ENCODE measurements at regions not wholly inside any gene's neighbourhood (a gene's known extent, or its start where the extent isn't known, plus 50 kb on each side); places are given as distances from the start of the nearest gene placed in this dataset.

DNA sequence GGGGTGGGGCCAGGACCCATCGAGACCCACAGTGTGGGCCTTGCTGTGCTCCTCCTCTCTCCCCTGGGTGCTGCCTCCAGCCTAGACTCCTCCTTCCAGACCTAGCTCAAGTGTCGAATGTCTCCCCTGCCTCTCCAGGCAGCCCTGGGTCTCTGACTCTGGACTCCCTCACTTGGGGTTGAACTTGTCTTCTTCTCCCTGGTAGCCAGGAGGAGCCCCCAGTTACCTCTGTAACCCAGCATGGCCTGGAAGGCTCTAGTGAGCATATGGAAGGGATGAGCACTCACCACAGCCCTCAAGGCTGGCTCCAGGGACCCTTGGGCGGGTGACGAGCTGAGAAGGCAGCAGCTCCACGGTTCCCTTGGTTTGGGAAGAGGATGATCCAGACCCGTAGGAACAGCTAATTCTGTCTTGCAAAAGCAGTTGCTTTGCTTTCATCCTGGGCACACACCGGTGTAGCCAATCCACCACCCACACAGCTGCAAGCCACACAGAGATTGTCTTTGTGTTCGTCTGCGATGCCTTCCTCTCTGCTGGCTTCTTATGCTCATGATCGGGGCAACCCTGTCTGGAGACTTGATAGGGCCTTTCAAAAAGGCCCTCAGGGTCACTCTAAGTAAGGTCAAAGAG lies 52.3 kb upstream of the ANTXRL start (continued):
- TF ChIP-seq ARID4B (CRISPR knock-in tag; IDR thresholded peaks at IDR 0.05) (no peak), ZNF274 (IDR thresholded peaks at IDR 0.05; ENCODE audit: borderline replicate concordance, low read depth, low read length) (no peak), SIX5 (IDR thresholded peaks at IDR 0.05; ENCODE audit: borderline replicate concordance in 1 of 2, insufficient read depth in 1 of 2, low read depth in 1 of 2, low read length in 2 of 2) (no peak)

DNA sequence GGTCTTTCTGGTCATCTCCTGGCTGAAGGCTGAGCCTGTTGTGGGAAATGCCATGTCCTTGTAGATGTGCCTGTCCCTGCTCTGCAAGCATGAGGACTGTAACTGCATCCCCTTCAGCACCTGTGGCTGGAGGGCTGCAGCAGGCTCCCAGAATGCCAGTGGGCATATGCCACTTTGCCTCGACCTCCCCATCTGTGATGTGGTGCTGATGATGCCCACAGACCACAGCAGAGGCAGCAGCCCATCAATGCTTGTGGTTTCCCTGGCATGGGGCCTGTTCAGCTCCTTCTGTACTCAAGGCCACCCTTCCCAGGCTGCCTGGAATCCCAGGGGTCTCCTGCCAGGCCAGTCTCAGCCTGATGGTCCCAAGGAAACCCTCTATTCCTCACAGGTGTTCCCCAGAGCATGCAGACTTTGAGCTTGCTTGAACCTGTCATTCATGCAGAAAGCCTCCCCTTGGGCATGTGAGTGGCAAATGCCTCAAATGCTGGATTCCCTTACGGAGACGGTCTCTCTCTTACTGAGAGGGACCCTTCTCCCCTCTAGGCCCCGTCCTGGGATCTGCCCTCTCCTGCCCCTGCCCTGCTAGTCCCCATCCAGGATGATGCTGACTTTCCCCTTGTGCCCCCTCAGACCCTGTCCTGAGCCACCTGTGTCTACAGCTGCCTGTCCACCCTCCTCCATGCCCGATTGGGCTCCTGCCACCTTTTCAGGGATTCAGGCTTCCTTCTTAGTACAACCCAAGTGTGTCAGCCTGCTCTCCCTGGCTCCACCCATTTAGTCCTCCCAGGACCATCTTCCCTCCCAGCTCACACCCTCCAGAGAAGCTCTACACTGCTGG lies 50.9 kb upstream of the ANTXRL start:
- DNase-seq (ENCODE audit: extremely low read depth in 1 of 4, low spot score in 3 of 4) (no peak), ATAC-seq (no peak), FAIRE-seq (no peak)
- Histone ChIP-seq H3K27ac (ENCODE audit: extremely low read depth, low read depth, low read length) (no peak overlapping the region), H3K9me1 (ENCODE audit: control insufficient read depth, insufficient read depth, low read length) (no peaks in the 10 kb centered on the region), H3K4me1 (replicated peaks in 1 of 2; ENCODE audit: control insufficient read depth in 2 of 2, insufficient read depth in 2 of 2, low read length in 2 of 2) (no peaks in the 10 kb centered on the region), H2AFZ (ENCODE audit: low read depth, low read length) (no peak overlapping the region), H3K4me2 (ENCODE audit: insufficient read depth, low read length) (no peak overlapping the region), H4K20me1 (replicated peaks; ENCODE audit: control insufficient read depth, insufficient read depth, low read length) (no peaks in the 10 kb centered on the region; the same call in 1 of the 2 replicates), H3K27me3 (ENCODE audit: control insufficient read depth in 2 of 2, insufficient read depth in 2 of 2, low read length in 2 of 2) (peaks cover 0 to 37% of the 10 kb centered on the region in 2 experiments; a peak in 3 of 5 replicates), H3K9me3 (replicated peaks; ENCODE audit: control insufficient read depth, insufficient read depth, low read depth, low read length) (no peaks in the 10 kb centered on the region), H3K79me2 (ENCODE audit: control insufficient read depth, insufficient read depth, low read length) (no peaks in the 10 kb centered on the region), H3K36me3 (ENCODE audit: control insufficient read depth, insufficient read depth, low read length) (no peaks in the 10 kb centered on the region), H3K9ac (ENCODE audit: insufficient read depth in 1 of 2, low read depth in 2 of 2, low read length in 2 of 2) (no peak overlapping the region), H3K4me3 (no peak overlapping the region)
- POLR2A ChIA-PET = interaction anchor here (0.5 to 1.1 kb wide), 2 partner anchors 11 to 321 kb away, joined by 3 read pairs; no protein-coding TSS in a partner anchor
- no TSS peak for BruUV-seq (replicated peaks)
- intact Hi-C loops (cut with micrococcal nuclease) = no loop called here
- CTCF ChIA-PET (ENCODE audit: low intra/inter-chr PET ratio) = no interaction called here
- in situ Hi-C loops (cut with MboI) = loop anchor here (25.0 kb wide), 1 partner anchor 999 kb away; no protein-coding TSS in a partner anchor
- 0% methylated on average over 5 of the region's 5 CpGs for WGBS (ENCODE audit: insufficient coverage, low coverage, missing lambda C conversion rate)
- TF ChIP-seq ZNF696 (CRISPR knock-in tag; conservative IDR thresholded peaks at IDR 0.05) (no peak), SPI1 (IDR thresholded peaks at IDR 0.05; ENCODE audit: borderline replicate concordance, low read depth, low read length) (no peak), SMARCA4 (IDR thresholded peaks at IDR 0.05) (no peak), ZFP91 (CRISPR knock-in tag; IDR thresholded peaks at IDR 0.05) (no peak)
- TF ChIP-seq, protein P1, sequence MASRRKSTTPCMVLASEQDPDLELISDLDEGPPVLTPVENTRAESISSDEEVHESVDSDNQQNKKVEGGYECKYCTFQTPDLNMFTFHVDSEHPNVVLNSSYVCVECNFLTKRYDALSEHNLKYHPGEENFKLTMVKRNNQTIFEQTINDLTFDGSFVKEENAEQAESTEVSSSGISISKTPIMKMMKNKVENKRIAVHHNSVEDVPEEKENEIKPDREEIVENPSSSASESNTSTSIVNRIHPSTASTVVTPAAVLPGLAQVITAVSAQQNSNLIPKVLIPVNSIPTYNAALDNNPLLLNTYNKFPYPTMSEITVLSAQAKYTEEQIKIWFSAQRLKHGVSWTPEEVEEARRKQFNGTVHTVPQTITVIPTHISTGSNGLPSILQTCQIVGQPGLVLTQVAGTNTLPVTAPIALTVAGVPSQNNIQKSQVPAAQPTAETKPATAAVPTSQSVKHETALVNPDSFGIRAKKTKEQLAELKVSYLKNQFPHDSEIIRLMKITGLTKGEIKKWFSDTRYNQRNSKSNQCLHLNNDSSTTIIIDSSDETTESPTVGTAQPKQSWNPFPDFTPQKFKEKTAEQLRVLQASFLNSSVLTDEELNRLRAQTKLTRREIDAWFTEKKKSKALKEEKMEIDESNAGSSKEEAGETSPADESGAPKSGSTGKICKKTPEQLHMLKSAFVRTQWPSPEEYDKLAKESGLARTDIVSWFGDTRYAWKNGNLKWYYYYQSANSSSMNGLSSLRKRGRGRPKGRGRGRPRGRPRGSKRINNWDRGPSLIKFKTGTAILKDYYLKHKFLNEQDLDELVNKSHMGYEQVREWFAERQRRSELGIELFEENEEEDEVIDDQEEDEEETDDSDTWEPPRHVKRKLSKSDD (conservative IDR thresholded peaks at IDR 0.05; ENCODE audit: low read length) = no peak

Data from K562 (cell line).